H9 (cell line): ENCODE measurements at regions not wholly inside any gene's neighbourhood (a gene's known extent, or its start where the extent isn't known, plus 50 kb on each side); places are given as distances from the start of the nearest gene placed in this dataset.

Experiments used
- DNase-seq: peaks from one replicate; pipeline ENCODE4 v3.0.0-alpha.2; 2017
- H2AFZ ChIP-seq: one replicate; pipeline ENCODE4 v1.6.1; 2013; ENCODE audit warnings: mild to moderate bottlenecking, low read length, control low read depth, moderate library complexity
- H2AK5ac ChIP-seq: 2 replicates; pipeline ENCODE4 v1.6.1; 2013; ENCODE audit warnings: low read length, control low read depth, mixed read lengths; ENCODE audit not compliant: insufficient read length
- H2BK120ac ChIP-seq: one replicate; pipeline ENCODE4 v1.6.1; 2013; ENCODE audit warnings: low read depth, mild to moderate bottlenecking, low read length, control low read depth, inconsistent platforms; ENCODE audit not compliant: poor library complexity, severe bottlenecking
- H2BK12ac ChIP-seq: 2 replicates; pipeline ENCODE4 v1.6.1; 2013; ENCODE audit warnings: low read length, control low read depth, mixed read lengths, low read depth; ENCODE audit not compliant: insufficient read length
- H2BK15ac ChIP-seq: 2 replicates; pipeline ENCODE4 v1.6.1; 2013; ENCODE audit warnings: low read depth, low read length, control low read depth
- H2BK20ac ChIP-seq: one replicate; pipeline ENCODE4 v1.6.1; 2013; ENCODE audit warnings: low read depth, mild to moderate bottlenecking, low read length, control low read depth, inconsistent platforms; ENCODE audit not compliant: poor library complexity, severe bottlenecking
- H2BK5ac ChIP-seq: 2 replicates; pipeline ENCODE4 v1.6.1; 2013; ENCODE audit warnings: low read length, control low read depth, mixed read lengths; ENCODE audit not compliant: insufficient read length
- H3K14ac ChIP-seq: 2 replicates; pipeline ENCODE4 v1.6.1; 2013; ENCODE audit warnings: low read length, control low read depth; ENCODE audit not compliant: insufficient read depth
- H3K18ac ChIP-seq: 2 replicates; pipeline ENCODE4 v1.6.1; 2013; ENCODE audit warnings: low read depth, mild to moderate bottlenecking, mixed read lengths, low read length, control low read depth; ENCODE audit not compliant: insufficient read length
- H3K23ac ChIP-seq: 2 replicates; pipeline ENCODE4 v1.6.1; 2013; ENCODE audit warnings: low read length, control low read depth, mixed read lengths, low read depth; ENCODE audit not compliant: insufficient read length
- H3K23me2 ChIP-seq: 2 replicates; pipeline ENCODE4 v1.6.1; 2013; ENCODE audit warnings: low read depth, mild to moderate bottlenecking, mixed read lengths, low read length, control low read depth; ENCODE audit not compliant: insufficient read length, poor library complexity, severe bottlenecking
- H3K27ac ChIP-seq: 2 replicates; pipeline ENCODE4 v1.5.1; 2013; ENCODE audit warnings: low read length, control low read depth, mixed read lengths, low read depth; ENCODE audit not compliant: insufficient read length
- H3K27me3 ChIP-seq: 2 replicates; pipeline ENCODE4 v1.6.1; 2013; ENCODE audit warnings: low read length, control low read depth, inconsistent platforms; ENCODE audit not compliant: insufficient read depth
- H3K4ac ChIP-seq: 2 replicates; pipeline ENCODE4 v1.6.1; 2013; ENCODE audit warnings: low read depth, mild to moderate bottlenecking, control low read depth, inconsistent platforms, low read length, moderate library complexity
- H3K4me1 ChIP-seq: 2 replicates; pipeline ENCODE4 v1.6.1; 2013; ENCODE audit warnings: low read length, control low read depth, inconsistent platforms; ENCODE audit not compliant: insufficient read depth
- H3K4me2 ChIP-seq: 2 replicates; pipeline ENCODE4 v1.6.1; 2013; ENCODE audit warnings: low read length, control low read depth, mixed read lengths; ENCODE audit not compliant: insufficient read length, insufficient read depth
- H3K56ac ChIP-seq: 2 replicates; pipeline ENCODE4 v1.6.1; 2013; ENCODE audit warnings: low read depth, mild to moderate bottlenecking, mixed read lengths, low read length, control low read depth; ENCODE audit not compliant: insufficient read length
- H3K79me1 ChIP-seq: 2 replicates; pipeline ENCODE4 v1.6.1; 2013; ENCODE audit warnings: low read depth, mild to moderate bottlenecking, moderate library complexity, low read length, control low read depth, inconsistent platforms; ENCODE audit not compliant: insufficient read depth, poor library complexity, severe bottlenecking
- H3K79me2 ChIP-seq: 2 replicates; pipeline ENCODE4 v1.6.1; 2013; ENCODE audit warnings: low read length, control low read depth, inconsistent platforms; ENCODE audit not compliant: insufficient read depth
- H3K9ac ChIP-seq: 2 replicates; pipeline ENCODE4 v1.6.1; 2013; ENCODE audit warnings: low read length, control low read depth, mixed read lengths; ENCODE audit not compliant: insufficient read length; ENCODE audit errors: extremely low read depth
- H3K9me3 ChIP-seq: one replicate; pipeline ENCODE4 v1.6.1; 2013; ENCODE audit warnings: low read depth, low read length, inconsistent platforms; ENCODE audit not compliant: control insufficient read depth
- H3T11ph ChIP-seq: one replicate; pipeline ENCODE4 v1.6.1; 2013; ENCODE audit warnings: mild to moderate bottlenecking, low read length, control low read depth, inconsistent platforms
- H4K20me1 ChIP-seq: one replicate; pipeline ENCODE4 v1.6.1; 2013; ENCODE audit not compliant: control insufficient read depth, insufficient read length, insufficient read depth
- H4K5ac ChIP-seq: 2 replicates; pipeline ENCODE4 v1.6.1; 2013; ENCODE audit warnings: low read depth, mild to moderate bottlenecking, mixed read lengths, low read length, control low read depth; ENCODE audit not compliant: insufficient read length
- H4K8ac ChIP-seq: replicated peaks from 2 replicates; pipeline ENCODE4 v1.6.1; 2013; ENCODE audit warnings: low read length, control low read depth, mixed read lengths, low read depth; ENCODE audit not compliant: insufficient read length
- H4K91ac ChIP-seq: 2 replicates; pipeline ENCODE4 v1.6.1; 2013; ENCODE audit warnings: low read depth, mild to moderate bottlenecking, moderate library complexity, mixed read lengths, low read length, control low read depth; ENCODE audit not compliant: insufficient read length
- H3K27ac Mint-ChIP-seq, 3 experiments: 2 replicates in 2 of 3; 3 replicates in 1 of 3; pipeline ENCODE4 v1.8.0; 2020 to 2021; ENCODE audit warnings: mixed read lengths in 3 of 3, mild to moderate bottlenecking in 1 of 3, moderate library complexity in 1 of 3
- H3K27me3 Mint-ChIP-seq: 2 replicates; pipeline ENCODE4 v1.8.0; 2021; ENCODE audit warnings: low read depth, mild to moderate bottlenecking, moderate library complexity, mixed read lengths
- H3K36me3 Mint-ChIP-seq, 3 experiments: 2 replicates in 2 of 3; 3 replicates in 1 of 3; pipeline ENCODE4 v1.8.0; 2020 to 2021; ENCODE audit warnings: low read depth in 3 of 3, mixed read lengths in 3 of 3; ENCODE audit not compliant: insufficient read depth in 1 of 3
- H3K4me1 Mint-ChIP-seq, 2 experiments: 2 replicates each; pipeline ENCODE4 v1.8.0; 2020; ENCODE audit warnings: mixed read lengths in 2 of 2
- H3K4me3 Mint-ChIP-seq, 2 experiments: 2 replicates in 1 of 2; 3 replicates in 1 of 2; pipeline ENCODE4 v1.8.0; 2020 to 2021; ENCODE audit warnings: mild to moderate bottlenecking in 2 of 2, mixed read lengths in 2 of 2, moderate library complexity in 1 of 2
- H3K9me3 Mint-ChIP-seq, 2 experiments: 2 replicates in 1 of 2; 3 replicates in 1 of 2; pipeline ENCODE4 v1.8.0; 2020; ENCODE audit warnings: mild to moderate bottlenecking in 2 of 2, mixed read lengths in 2 of 2, moderate library complexity in 1 of 2
- WGBS: extraction: QIAGEN DNeasy Blood & Tissue Kit; methylation state at CpG from one replicate; pipeline ENCODE4 v1.1.7; 2013; ENCODE audit warnings: missing lambda C conversion rate, low lambda C conversion rate, mixed read lengths; ENCODE audit not compliant: insufficient read length; ENCODE audit errors: extremely low coverage; 5-methylcytosine and 5-hydroxymethylcytosine counted together
- TF ChIP-seq, protein P1 (sequence below): fragments of 200-600 bp; sonication (generic); conservative IDR thresholded peaks from 3 replicates; pipeline ENCODE4 v1.8.0; 2021; ENCODE audit warnings: antibody characterized with exemption, mild to moderate bottlenecking

DNA sequence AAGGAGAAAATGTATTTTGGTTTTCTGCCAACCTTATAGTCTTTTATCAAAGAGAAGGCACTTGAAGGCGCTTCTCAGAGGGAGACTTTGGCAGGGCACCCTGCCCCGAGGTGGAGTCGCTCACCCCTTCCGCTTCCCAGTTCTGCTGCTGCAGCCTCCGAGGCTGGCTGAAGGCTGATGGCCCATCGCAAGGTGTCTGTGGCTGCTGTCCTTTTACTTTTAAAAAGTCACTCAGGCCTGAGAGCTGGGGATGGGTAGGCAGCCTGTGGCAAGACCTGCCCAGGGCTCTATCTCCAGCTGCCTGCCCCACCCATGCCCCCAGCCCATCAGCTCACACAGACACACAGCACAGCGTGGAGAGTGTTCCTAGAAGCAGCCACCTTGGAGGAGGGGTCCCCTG lies 206.6 kb upstream of the CST7 start:
- DNase-seq, result no peak
- Histone ChIP-seq H3K9me3 (no peaks in the 10 kb centered on the region), H3K9ac (no peak overlapping the region), H2BK120ac (no peak overlapping the region), H2AK5ac (no peak overlapping the region), H2AFZ (no peak overlapping the region), H3K27ac (no peak overlapping the region), H4K8ac (no peak overlapping the region), H3K79me2 (no peaks in the 10 kb centered on the region), H3K27me3 (no peaks in the 10 kb centered on the region), H2BK15ac (no peak overlapping the region), H4K20me1 (no peaks in the 10 kb centered on the region), H3T11ph (no peak overlapping the region), H3K56ac (no peak overlapping the region), H2BK5ac (no peak overlapping the region), H3K79me1 (no peaks in the 10 kb centered on the region), H2BK20ac (no peak overlapping the region), H2BK12ac (no peak overlapping the region), H3K23me2 (no peaks in the 10 kb centered on the region), H3K14ac (no peak overlapping the region), H4K91ac (no peak overlapping the region), H3K18ac (no peak overlapping the region), H4K5ac (no peak overlapping the region), H3K23ac (no peak overlapping the region), H3K4me2 (no peak overlapping the region), H3K4ac (no peak overlapping the region), H3K4me1 (0 out of 2 replicates have a peak, but pooled peaks cover 8% of the 10 kb centered on the region)
- Mint-ChIP-seq H3K36me3 (no peaks in the 10 kb centered on the region), H3K4me1 (peaks cover 25 to 30% of the 10 kb centered on the region in 2 experiments), H3K27ac (no peak overlapping the region), H3K27me3 (peaks cover 2% of the 10 kb centered on the region), H3K4me3 (no peak overlapping the region), H3K9me3 (no peaks in the 10 kb centered on the region; a peak in 1 of 5 replicates)
- TF ChIP-seq, protein P1, sequence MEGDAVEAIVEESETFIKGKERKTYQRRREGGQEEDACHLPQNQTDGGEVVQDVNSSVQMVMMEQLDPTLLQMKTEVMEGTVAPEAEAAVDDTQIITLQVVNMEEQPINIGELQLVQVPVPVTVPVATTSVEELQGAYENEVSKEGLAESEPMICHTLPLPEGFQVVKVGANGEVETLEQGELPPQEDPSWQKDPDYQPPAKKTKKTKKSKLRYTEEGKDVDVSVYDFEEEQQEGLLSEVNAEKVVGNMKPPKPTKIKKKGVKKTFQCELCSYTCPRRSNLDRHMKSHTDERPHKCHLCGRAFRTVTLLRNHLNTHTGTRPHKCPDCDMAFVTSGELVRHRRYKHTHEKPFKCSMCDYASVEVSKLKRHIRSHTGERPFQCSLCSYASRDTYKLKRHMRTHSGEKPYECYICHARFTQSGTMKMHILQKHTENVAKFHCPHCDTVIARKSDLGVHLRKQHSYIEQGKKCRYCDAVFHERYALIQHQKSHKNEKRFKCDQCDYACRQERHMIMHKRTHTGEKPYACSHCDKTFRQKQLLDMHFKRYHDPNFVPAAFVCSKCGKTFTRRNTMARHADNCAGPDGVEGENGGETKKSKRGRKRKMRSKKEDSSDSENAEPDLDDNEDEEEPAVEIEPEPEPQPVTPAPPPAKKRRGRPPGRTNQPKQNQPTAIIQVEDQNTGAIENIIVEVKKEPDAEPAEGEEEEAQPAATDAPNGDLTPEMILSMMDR, result no peak
- no CpG with 5 or more reads among the region's 7 CpGs for WGBS
